Endothelial cell (in vitro differentiated cells): ENCODE measurements at regions not wholly inside any gene's neighbourhood (a gene's known extent, or its start where the extent isn't known, plus 50 kb on each side); places are given as distances from the start of the nearest gene placed in this dataset.

Experiments used
- DNase-seq: peaks from one replicate; pipeline ENCODE4 v3.0.0; 2021; ENCODE audit warnings: low spot score
- H3K27ac Mint-ChIP-seq: one replicate; pipeline ENCODE4 v1.8.0; 2021; ENCODE audit warnings: mixed read lengths, inconsistent platforms; ENCODE audit not compliant: unreplicated experiment
- H3K27me3 Mint-ChIP-seq: one replicate; pipeline ENCODE4 v1.8.0; 2021; ENCODE audit warnings: mild to moderate bottlenecking, moderate library complexity, mixed read lengths, inconsistent platforms; ENCODE audit not compliant: unreplicated experiment
- H3K36me3 Mint-ChIP-seq: one replicate; pipeline ENCODE4 v1.8.0; 2021; ENCODE audit warnings: mild to moderate bottlenecking, low read depth, mixed read lengths, inconsistent platforms; ENCODE audit not compliant: unreplicated experiment
- H3K4me1 Mint-ChIP-seq: one replicate; pipeline ENCODE4 v1.8.0; 2021; ENCODE audit warnings: mild to moderate bottlenecking, mixed read lengths, inconsistent platforms; ENCODE audit not compliant: unreplicated experiment
- H3K4me3 Mint-ChIP-seq: one replicate; pipeline ENCODE4 v1.8.0; 2021; ENCODE audit warnings: mild to moderate bottlenecking, mixed read lengths, inconsistent platforms; ENCODE audit not compliant: unreplicated experiment
- H3K9me3 Mint-ChIP-seq: one replicate; pipeline ENCODE4 v1.8.0; 2021; ENCODE audit warnings: mixed read lengths, inconsistent platforms; ENCODE audit not compliant: unreplicated experiment
- TF ChIP-seq, protein P1 (sequence below): fragments of 200-600 bp; sonication (generic); IDR thresholded peaks from one replicate; pipeline ENCODE4 v1.5.0; 2021; ENCODE audit warnings: antibody characterized with exemption; ENCODE audit not compliant: unreplicated experiment

DNA sequence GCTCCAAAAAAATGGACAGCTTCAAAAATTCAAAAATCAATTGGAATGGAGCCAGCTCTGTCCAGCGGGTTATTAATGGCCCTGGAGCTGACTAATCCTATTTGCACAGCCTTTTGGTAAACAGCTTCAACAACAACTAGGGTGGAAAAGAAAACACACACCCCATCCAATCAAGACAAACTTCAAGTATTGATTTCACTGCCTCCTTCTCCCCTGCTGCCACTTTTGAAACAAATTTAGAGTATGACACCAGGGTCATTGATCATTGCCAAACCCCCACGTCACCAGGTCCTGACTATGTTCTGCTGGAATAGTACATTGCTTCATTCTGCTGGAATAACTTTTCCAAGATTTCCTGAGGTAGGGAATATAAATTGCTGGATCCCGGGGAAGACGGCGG, 56.8 kb upstream of the GTF3A start:
- Mint-ChIP-seq H3K36me3 (no peaks in the 10 kb centered on the region), H3K4me3 (no peak overlapping the region), H3K27me3 (peaks cover 9% of the 10 kb centered on the region), H3K4me1 (peaks cover 6% of the 10 kb centered on the region), H3K9me3 (no peaks in the 10 kb centered on the region), H3K27ac (no peak overlapping the region)
- DNase-seq = no peak
- TF ChIP-seq, protein P1, sequence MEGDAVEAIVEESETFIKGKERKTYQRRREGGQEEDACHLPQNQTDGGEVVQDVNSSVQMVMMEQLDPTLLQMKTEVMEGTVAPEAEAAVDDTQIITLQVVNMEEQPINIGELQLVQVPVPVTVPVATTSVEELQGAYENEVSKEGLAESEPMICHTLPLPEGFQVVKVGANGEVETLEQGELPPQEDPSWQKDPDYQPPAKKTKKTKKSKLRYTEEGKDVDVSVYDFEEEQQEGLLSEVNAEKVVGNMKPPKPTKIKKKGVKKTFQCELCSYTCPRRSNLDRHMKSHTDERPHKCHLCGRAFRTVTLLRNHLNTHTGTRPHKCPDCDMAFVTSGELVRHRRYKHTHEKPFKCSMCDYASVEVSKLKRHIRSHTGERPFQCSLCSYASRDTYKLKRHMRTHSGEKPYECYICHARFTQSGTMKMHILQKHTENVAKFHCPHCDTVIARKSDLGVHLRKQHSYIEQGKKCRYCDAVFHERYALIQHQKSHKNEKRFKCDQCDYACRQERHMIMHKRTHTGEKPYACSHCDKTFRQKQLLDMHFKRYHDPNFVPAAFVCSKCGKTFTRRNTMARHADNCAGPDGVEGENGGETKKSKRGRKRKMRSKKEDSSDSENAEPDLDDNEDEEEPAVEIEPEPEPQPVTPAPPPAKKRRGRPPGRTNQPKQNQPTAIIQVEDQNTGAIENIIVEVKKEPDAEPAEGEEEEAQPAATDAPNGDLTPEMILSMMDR = no peak

DNA sequence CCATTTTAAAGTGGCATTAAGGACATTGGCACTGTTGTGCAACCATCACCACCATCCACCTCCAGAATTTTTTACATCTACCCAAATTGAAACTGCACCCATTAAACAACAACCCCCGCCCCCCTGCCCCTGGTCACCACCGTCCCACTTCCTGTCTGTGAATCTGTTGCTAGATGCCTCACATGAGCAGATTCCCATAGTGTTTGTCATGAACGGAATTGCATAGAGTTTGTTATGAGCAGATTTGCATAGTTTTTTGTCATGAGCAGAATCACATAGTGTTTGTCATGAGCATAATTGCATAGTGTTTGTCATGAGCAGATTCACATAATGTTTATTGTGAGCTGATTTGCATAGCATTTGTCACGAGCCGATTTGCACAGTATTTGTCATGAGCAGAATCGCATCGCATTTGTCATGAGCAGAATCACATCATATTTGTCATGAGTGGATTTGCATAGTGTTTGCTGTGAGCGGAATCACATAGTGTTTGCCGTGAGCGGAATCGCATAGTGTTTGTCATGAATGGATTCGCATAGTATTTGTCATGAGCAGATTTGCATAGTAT, 54.0 kb upstream of the GTF3A start:
- no peaks in the 10 kb centered on the region for H3K36me3 Mint-ChIP-seq
- no peak for DNase-seq
- H3K9me3 Mint-ChIP-seq = no peaks in the 10 kb centered on the region
- no peak overlapping the region for H3K4me3 Mint-ChIP-seq
- H3K27ac Mint-ChIP-seq = no peak overlapping the region
- TF ChIP-seq, protein P1 = no peak
- H3K4me1 Mint-ChIP-seq = peaks cover 16% of the 10 kb centered on the region
- peaks cover 10% of the 10 kb centered on the region for H3K27me3 Mint-ChIP-seq

GRCh38 chr13:27371932-27372331, 52.5 kb upstream of the GTF3A start:
- TF ChIP-seq, protein P1 = no peak
- DNase-seq = no peak
- no peaks in the 10 kb centered on the region for H3K36me3 Mint-ChIP-seq
- peaks cover 14% of the 10 kb centered on the region for H3K27me3 Mint-ChIP-seq
- H3K4me3 Mint-ChIP-seq = no peak overlapping the region
- H3K9me3 Mint-ChIP-seq = no peaks in the 10 kb centered on the region
- H3K27ac Mint-ChIP-seq = no peak overlapping the region
- H3K4me1 Mint-ChIP-seq = peaks cover 21% of the 10 kb centered on the region

GRCh38 chr13:27372896-27373295, 51.5 kb upstream of the GTF3A start:
- H3K27ac Mint-ChIP-seq = no peak overlapping the region
- H3K36me3 Mint-ChIP-seq = no peaks in the 10 kb centered on the region
- H3K27me3 Mint-ChIP-seq = peaks cover 15% of the 10 kb centered on the region
- DNase-seq = no peak
- H3K9me3 Mint-ChIP-seq = no peaks in the 10 kb centered on the region
- H3K4me1 Mint-ChIP-seq = peaks cover 21% of the 10 kb centered on the region
- H3K4me3 Mint-ChIP-seq = no peak overlapping the region
- TF ChIP-seq, protein P1 = no peak

DNA sequence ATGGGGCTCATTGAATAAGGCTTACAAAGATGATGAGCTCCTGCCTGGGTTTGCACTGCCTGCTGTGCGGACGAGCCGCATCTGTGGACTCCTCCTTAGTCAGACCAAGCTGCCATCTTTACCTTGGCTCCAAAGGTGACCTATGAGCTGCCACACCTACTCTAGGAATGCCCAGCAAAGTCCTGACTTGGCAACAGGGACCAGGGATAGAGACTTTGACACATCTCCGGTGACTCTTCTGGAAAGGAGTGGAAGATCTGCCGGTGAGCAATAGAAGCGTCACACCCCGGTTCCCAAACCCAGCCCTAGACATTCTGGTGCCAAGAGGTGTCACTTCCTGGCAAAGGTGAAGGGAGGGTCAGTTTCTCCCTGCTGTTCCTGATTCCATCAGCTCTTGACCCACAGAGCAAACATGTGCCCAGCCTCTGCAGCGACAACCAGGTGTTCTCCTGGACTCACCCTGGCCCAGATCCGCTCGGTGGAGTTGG, 50.2 kb upstream of the GTF3A start:
- TF ChIP-seq, protein P1 = no peak
- H3K4me3 Mint-ChIP-seq = no peak overlapping the region
- H3K27ac Mint-ChIP-seq = no peak overlapping the region
- H3K36me3 Mint-ChIP-seq = no peaks in the 10 kb centered on the region
- no peaks in the 10 kb centered on the region for H3K9me3 Mint-ChIP-seq
- DNase-seq = no peak
- H3K4me1 Mint-ChIP-seq = peaks cover 21% of the 10 kb centered on the region
- H3K27me3 Mint-ChIP-seq = peaks cover 15% of the 10 kb centered on the region
